ENCODE measurements at regions not wholly inside any gene's neighbourhood (a gene's known extent, or its start where the extent isn't known, plus 50 kb on each side); places are given as distances from the start of the nearest gene placed in this dataset.

GRCh38 chr3:22900296-22900695 lies 302.8 kb upstream of the UBE2E2 start:
- H3K36me3 ChIP-seq (ENCODE audit: control insufficient read depth in 2 of 2, insufficient read depth in 2 of 2, low read length in 2 of 2) = no peaks in the 10 kb centered on the region
- H3K4me3 ChIP-seq (ENCODE audit: low read length in 2 of 2) = no peak overlapping the region
- H3K4me1 ChIP-seq (ENCODE audit: control insufficient read depth in 2 of 2, insufficient read depth in 2 of 2, low read length in 2 of 2) = no peaks in the 10 kb centered on the region
- no peaks in the 10 kb centered on the region for H3K27me3 ChIP-seq (ENCODE audit: control insufficient read depth in 2 of 2, insufficient read depth in 2 of 2, low read length in 2 of 2)
- no peaks in the 10 kb centered on the region for H3K9me3 ChIP-seq (ENCODE audit: control insufficient read depth in 2 of 2, low read length in 2 of 2)
- H3K27ac ChIP-seq (ENCODE audit: low read depth in 2 of 2, low read length in 2 of 2) = no peak overlapping the region
- no peak overlapping the region for H3K9ac ChIP-seq (ENCODE audit: low read depth in 1 of 2, low read length in 2 of 2)

DNA sequence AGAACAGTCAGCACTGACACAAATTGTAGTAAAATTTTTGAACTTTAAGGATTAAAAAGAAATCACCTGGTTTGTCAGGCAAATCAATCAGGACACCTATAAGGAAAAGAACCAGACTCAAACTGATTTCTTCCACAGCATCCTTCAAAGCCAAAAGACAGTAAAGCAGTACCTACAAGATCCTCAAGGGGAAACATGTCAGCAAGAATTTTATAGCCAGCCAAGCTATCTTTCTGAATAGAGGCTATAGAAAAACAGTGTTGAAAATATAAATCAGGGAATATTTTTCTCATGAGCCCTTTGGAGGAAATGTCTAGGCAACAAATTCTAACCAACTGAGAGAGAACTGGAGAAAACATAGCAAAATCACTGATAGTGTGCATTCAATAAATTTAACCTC lies 301.4 kb upstream of the UBE2E2 start:
- H3K36me3 ChIP-seq (ENCODE audit: control insufficient read depth in 2 of 2, insufficient read depth in 2 of 2, low read length in 2 of 2) = no peaks in the 10 kb centered on the region
- H3K4me1 ChIP-seq (ENCODE audit: control insufficient read depth in 2 of 2, insufficient read depth in 2 of 2, low read length in 2 of 2) = no peaks in the 10 kb centered on the region
- no peaks in the 10 kb centered on the region for H3K9me3 ChIP-seq (ENCODE audit: control insufficient read depth in 2 of 2, low read length in 2 of 2)
- H3K27ac ChIP-seq (ENCODE audit: low read depth in 2 of 2, low read length in 2 of 2) = no peak overlapping the region
- H3K9ac ChIP-seq (ENCODE audit: low read depth in 1 of 2, low read length in 2 of 2) = no peak overlapping the region
- no peak overlapping the region for H3K4me3 ChIP-seq (ENCODE audit: low read length in 2 of 2)
- H3K27me3 ChIP-seq (ENCODE audit: control insufficient read depth in 2 of 2, insufficient read depth in 2 of 2, low read length in 2 of 2) = no peaks in the 10 kb centered on the region

GRCh38 chr3:22907161-22907780 lies 295.9 kb upstream of the UBE2E2 start:
- Histone ChIP-seq H3K9ac (ENCODE audit: low read depth in 1 of 2, low read length in 2 of 2) (no peak overlapping the region), H3K36me3 (ENCODE audit: control insufficient read depth in 2 of 2, insufficient read depth in 2 of 2, low read length in 2 of 2) (no peaks in the 10 kb centered on the region), H3K9me3 (ENCODE audit: control insufficient read depth in 2 of 2, low read length in 2 of 2) (no peaks in the 10 kb centered on the region), H3K27me3 (ENCODE audit: control insufficient read depth in 2 of 2, insufficient read depth in 2 of 2, low read length in 2 of 2) (no peaks in the 10 kb centered on the region), H3K4me1 (ENCODE audit: control insufficient read depth in 2 of 2, insufficient read depth in 2 of 2, low read length in 2 of 2) (no peaks in the 10 kb centered on the region), H3K4me3 (ENCODE audit: low read length in 2 of 2) (no peak overlapping the region), H3K27ac (ENCODE audit: low read depth in 2 of 2, low read length in 2 of 2) (no peak overlapping the region)

DNA sequence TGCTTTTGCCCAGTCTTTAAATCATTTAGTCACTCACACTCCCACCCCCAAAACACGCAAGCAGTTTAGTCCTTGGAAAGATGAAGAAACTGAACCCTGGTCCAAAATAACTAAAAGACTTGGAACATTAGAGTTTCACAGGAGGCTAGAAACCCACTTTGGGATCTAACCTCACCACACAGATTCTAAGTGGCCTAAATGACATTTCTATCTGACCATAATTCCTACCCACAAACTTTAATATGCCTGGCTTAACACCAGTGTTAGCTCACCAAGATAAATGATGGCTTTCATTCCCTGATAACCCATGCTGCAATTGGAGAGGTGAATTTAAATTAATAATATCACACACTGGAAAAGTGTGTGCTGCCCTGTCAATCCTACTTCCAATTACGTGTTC lies 295.3 kb upstream of the UBE2E2 start:
- Histone ChIP-seq H3K27me3 (ENCODE audit: control insufficient read depth in 2 of 2, insufficient read depth in 2 of 2, low read length in 2 of 2) (no peaks in the 10 kb centered on the region), H3K36me3 (ENCODE audit: control insufficient read depth in 2 of 2, insufficient read depth in 2 of 2, low read length in 2 of 2) (no peaks in the 10 kb centered on the region), H3K4me1 (ENCODE audit: control insufficient read depth in 2 of 2, insufficient read depth in 2 of 2, low read length in 2 of 2) (no peaks in the 10 kb centered on the region), H3K9ac (ENCODE audit: low read depth in 1 of 2, low read length in 2 of 2) (no peak overlapping the region), H3K27ac (ENCODE audit: low read depth in 2 of 2, low read length in 2 of 2) (no peak overlapping the region), H3K4me3 (ENCODE audit: low read length in 2 of 2) (no peak overlapping the region), H3K9me3 (ENCODE audit: control insufficient read depth in 2 of 2, low read length in 2 of 2) (no peaks in the 10 kb centered on the region)

GRCh38 chr3:22908989-22909507 lies 294.1 kb upstream of the UBE2E2 start:
- H3K9ac ChIP-seq (ENCODE audit: low read depth in 1 of 2, low read length in 2 of 2) = no peak overlapping the region
- H3K36me3 ChIP-seq (ENCODE audit: control insufficient read depth in 2 of 2, insufficient read depth in 2 of 2, low read length in 2 of 2) = no peaks in the 10 kb centered on the region
- H3K27me3 ChIP-seq (ENCODE audit: control insufficient read depth in 2 of 2, insufficient read depth in 2 of 2, low read length in 2 of 2) = no peaks in the 10 kb centered on the region
- no peak overlapping the region for H3K27ac ChIP-seq (ENCODE audit: low read depth in 2 of 2, low read length in 2 of 2)
- no peak overlapping the region for H3K4me3 ChIP-seq (ENCODE audit: low read length in 2 of 2)
- H3K9me3 ChIP-seq (ENCODE audit: control insufficient read depth in 2 of 2, low read length in 2 of 2) = no peaks in the 10 kb centered on the region
- H3K4me1 ChIP-seq (ENCODE audit: control insufficient read depth in 2 of 2, insufficient read depth in 2 of 2, low read length in 2 of 2) = no peaks in the 10 kb centered on the region

GRCh38 chr3:22916933-22917332 lies 286.2 kb upstream of the UBE2E2 start:
- Histone ChIP-seq H3K36me3 (ENCODE audit: control insufficient read depth in 2 of 2, insufficient read depth in 2 of 2, low read length in 2 of 2) (no peaks in the 10 kb centered on the region), H3K27me3 (ENCODE audit: control insufficient read depth in 2 of 2, insufficient read depth in 2 of 2, low read length in 2 of 2) (no peaks in the 10 kb centered on the region), H3K4me1 (ENCODE audit: control insufficient read depth in 2 of 2, insufficient read depth in 2 of 2, low read length in 2 of 2) (no peaks in the 10 kb centered on the region), H3K9ac (ENCODE audit: low read depth in 1 of 2, low read length in 2 of 2) (no peak overlapping the region), H3K9me3 (ENCODE audit: control insufficient read depth in 2 of 2, low read length in 2 of 2) (no peaks in the 10 kb centered on the region), H3K27ac (ENCODE audit: low read depth in 2 of 2, low read length in 2 of 2) (no peak overlapping the region), H3K4me3 (ENCODE audit: low read length in 2 of 2) (no peak overlapping the region)

DNA sequence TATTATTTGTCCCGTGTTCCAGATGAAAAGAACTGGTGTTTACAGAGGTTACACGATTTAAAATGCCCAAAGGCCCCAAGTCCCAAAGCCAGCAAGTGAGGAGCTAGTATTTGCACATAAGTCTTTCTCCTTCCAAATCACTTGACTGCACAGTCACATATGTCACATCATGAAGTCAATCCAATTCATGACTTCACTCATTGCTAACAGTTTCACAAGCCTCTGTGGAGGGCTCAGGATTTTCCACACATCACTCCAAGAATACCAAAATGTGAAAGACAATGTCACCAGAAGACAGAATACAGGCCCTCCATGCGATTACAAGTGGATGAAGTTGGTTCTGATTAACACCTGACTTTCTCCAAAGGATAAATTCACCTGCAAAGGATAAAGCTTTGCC lies 283.1 kb upstream of the UBE2E2 start:
- Histone ChIP-seq H3K9ac (ENCODE audit: low read depth in 1 of 2, low read length in 2 of 2) (no peak overlapping the region), H3K9me3 (ENCODE audit: control insufficient read depth in 2 of 2, low read length in 2 of 2) (no peaks in the 10 kb centered on the region), H3K36me3 (ENCODE audit: control insufficient read depth in 2 of 2, insufficient read depth in 2 of 2, low read length in 2 of 2) (no peaks in the 10 kb centered on the region), H3K27me3 (ENCODE audit: control insufficient read depth in 2 of 2, insufficient read depth in 2 of 2, low read length in 2 of 2) (no peaks in the 10 kb centered on the region), H3K4me1 (ENCODE audit: control insufficient read depth in 2 of 2, insufficient read depth in 2 of 2, low read length in 2 of 2) (no peaks in the 10 kb centered on the region), H3K4me3 (ENCODE audit: low read length in 2 of 2) (no peak overlapping the region), H3K27ac (ENCODE audit: low read depth in 2 of 2, low read length in 2 of 2) (no peak overlapping the region)

GRCh38 chr3:22922317-22922716 lies 280.8 kb upstream of the UBE2E2 start:
- H3K27ac ChIP-seq (ENCODE audit: low read depth in 2 of 2, low read length in 2 of 2) = no peak overlapping the region
- no peaks in the 10 kb centered on the region for H3K4me1 ChIP-seq (ENCODE audit: control insufficient read depth in 2 of 2, insufficient read depth in 2 of 2, low read length in 2 of 2)
- no peak overlapping the region for H3K4me3 ChIP-seq (ENCODE audit: low read length in 2 of 2)
- H3K9ac ChIP-seq (ENCODE audit: low read depth in 1 of 2, low read length in 2 of 2) = no peak overlapping the region
- H3K27me3 ChIP-seq (ENCODE audit: control insufficient read depth in 2 of 2, insufficient read depth in 2 of 2, low read length in 2 of 2) = no peaks in the 10 kb centered on the region
- no peaks in the 10 kb centered on the region for H3K36me3 ChIP-seq (ENCODE audit: control insufficient read depth in 2 of 2, insufficient read depth in 2 of 2, low read length in 2 of 2)
- no peaks in the 10 kb centered on the region for H3K9me3 ChIP-seq (ENCODE audit: control insufficient read depth in 2 of 2, low read length in 2 of 2)

DNA sequence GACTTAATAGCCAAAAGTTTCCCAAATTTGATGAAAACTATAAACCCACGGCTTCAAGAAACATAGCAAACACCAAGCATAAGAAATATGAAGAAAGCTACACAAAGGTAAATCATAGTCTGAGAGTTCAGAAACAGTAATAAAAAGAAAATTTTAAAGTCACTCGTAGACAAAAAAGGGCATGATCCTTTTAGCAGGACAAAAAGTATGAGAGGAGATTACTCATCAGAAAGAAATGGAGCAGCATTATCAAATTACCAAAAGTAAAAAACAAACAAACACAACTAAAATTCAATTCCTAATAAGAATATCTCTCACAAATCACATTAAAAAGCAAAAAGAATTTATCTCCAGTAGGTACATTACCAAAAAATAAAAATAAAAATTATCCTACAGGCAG lies 279.4 kb upstream of the UBE2E2 start:
- no peak overlapping the region for H3K4me3 ChIP-seq (ENCODE audit: low read length in 2 of 2)
- no peaks in the 10 kb centered on the region for H3K27me3 ChIP-seq (ENCODE audit: control insufficient read depth in 2 of 2, insufficient read depth in 2 of 2, low read length in 2 of 2)
- H3K9me3 ChIP-seq (ENCODE audit: control insufficient read depth in 2 of 2, low read length in 2 of 2) = no peaks in the 10 kb centered on the region
- no peaks in the 10 kb centered on the region for H3K36me3 ChIP-seq (ENCODE audit: control insufficient read depth in 2 of 2, insufficient read depth in 2 of 2, low read length in 2 of 2)
- no peaks in the 10 kb centered on the region for H3K4me1 ChIP-seq (ENCODE audit: control insufficient read depth in 2 of 2, insufficient read depth in 2 of 2, low read length in 2 of 2)
- H3K27ac ChIP-seq (ENCODE audit: low read depth in 2 of 2, low read length in 2 of 2) = no peak overlapping the region
- no peak overlapping the region for H3K9ac ChIP-seq (ENCODE audit: low read depth in 1 of 2, low read length in 2 of 2)

GRCh38 chr3:22928216-22929110 lies 274.7 kb upstream of the UBE2E2 start:
- H3K27me3 ChIP-seq (ENCODE audit: control insufficient read depth in 2 of 2, insufficient read depth in 2 of 2, low read length in 2 of 2) = no peaks in the 10 kb centered on the region
- H3K27ac ChIP-seq (ENCODE audit: low read depth in 2 of 2, low read length in 2 of 2) = no peak overlapping the region
- no peaks in the 10 kb centered on the region for H3K4me1 ChIP-seq (ENCODE audit: control insufficient read depth in 2 of 2, insufficient read depth in 2 of 2, low read length in 2 of 2)
- no peaks in the 10 kb centered on the region for H3K9me3 ChIP-seq (ENCODE audit: control insufficient read depth in 2 of 2, low read length in 2 of 2)
- H3K36me3 ChIP-seq (ENCODE audit: control insufficient read depth in 2 of 2, insufficient read depth in 2 of 2, low read length in 2 of 2) = no peaks in the 10 kb centered on the region
- H3K9ac ChIP-seq (ENCODE audit: low read depth in 1 of 2, low read length in 2 of 2) = no peak overlapping the region
- no peak overlapping the region for H3K4me3 ChIP-seq (ENCODE audit: low read length in 2 of 2)

Data from mucosa of rectum (tissue), 2 donors.